Activated CD8-positive, alpha-beta memory T cell treated with anti-CD3 and anti-CD28 coated beads, Interleukin-2, amount 10 ng/mL, durations not matched to agents 7 days and 5 days (primary cell): ENCODE measurements at regions not wholly inside any gene's neighbourhood (a gene's known extent, or its start where the extent isn't known, plus 50 kb on each side); places are given as distances from the start of the nearest gene placed in this dataset.

Source experiments
- ATAC-seq: fragments of 150-1000 bp; cut with Tn5 transposase; one replicate; pipeline ENCODE4 v1.10.0; 2021; ENCODE audit warnings: moderate library complexity
- CTCF ChIA-PET: fragments of 350-600 bp; sonication (Branson Sonifier 250); formaldehyde crosslinking; loops from one replicate; lab custom pipeline; 2021; ENCODE audit warnings: antibody characterized with exemption; lab: Charles Lee
- DNase-seq: peaks from one replicate; pipeline ENCODE4 v3.0.0-alpha.2; 2020
- H3K27ac Mint-ChIP-seq: one replicate; pipeline ENCODE4 v1.8.0; 2021; ENCODE audit warnings: mild to moderate bottlenecking, mixed read lengths
- H3K27me3 Mint-ChIP-seq: one replicate; pipeline ENCODE4 v1.8.0; 2021; ENCODE audit warnings: mixed read lengths
- H3K36me3 Mint-ChIP-seq: one replicate; pipeline ENCODE4 v1.8.0; 2021; ENCODE audit warnings: mild to moderate bottlenecking, mixed read lengths
- H3K4me1 Mint-ChIP-seq: one replicate; pipeline ENCODE4 v1.8.0; 2021; ENCODE audit warnings: mixed read lengths
- H3K4me3 Mint-ChIP-seq: one replicate; pipeline ENCODE4 v1.8.0; 2021; ENCODE audit warnings: mild to moderate bottlenecking, moderate library complexity, mixed read lengths
- H3K9me3 Mint-ChIP-seq: one replicate; pipeline ENCODE4 v1.8.0; 2022; ENCODE audit warnings: low read depth, mixed read lengths

- H3K27me3 Mint-ChIP-seq, result no peaks in the 10 kb centered on the region
- H3K27ac Mint-ChIP-seq, result no peak overlapping the region
- CTCF ChIA-PET, result no interaction called here
- H3K9me3 Mint-ChIP-seq, result peaks cover 3% of the 10 kb centered on the region
- DNase-seq (no peak), ATAC-seq (no peak)
- H3K36me3 Mint-ChIP-seq, result no peaks in the 10 kb centered on the region
- no peaks in the 10 kb centered on the region for H3K4me1 Mint-ChIP-seq
- no peak overlapping the region for H3K4me3 Mint-ChIP-seq
Measured at GRCh38 chr6:84458271-84458670, 230.8 kb upstream of the CEP162 start.

DNA sequence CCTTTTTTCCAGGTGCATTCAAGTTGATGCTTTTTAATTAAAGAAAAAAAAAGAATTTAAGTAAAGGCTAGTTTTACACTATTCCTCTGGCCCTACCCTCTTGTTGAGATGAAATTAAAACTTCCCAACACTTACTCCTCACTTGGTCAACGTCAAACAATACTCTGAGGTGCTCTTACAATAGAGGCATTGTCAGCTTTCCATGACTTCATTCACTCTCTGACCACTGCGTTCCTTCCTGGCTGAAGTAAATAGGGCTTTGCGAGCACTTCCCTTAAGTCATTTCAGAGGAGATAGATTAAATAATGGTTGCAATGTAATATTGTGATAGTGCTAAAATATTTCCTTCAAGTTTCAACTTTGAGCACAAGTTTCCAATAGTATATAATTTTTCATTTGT lies 229.8 kb upstream of the CEP162 start:
- no peak for ATAC-seq
- H3K4me1 Mint-ChIP-seq, result no peaks in the 10 kb centered on the region
- no peaks in the 10 kb centered on the region for H3K36me3 Mint-ChIP-seq
- no peaks in the 10 kb centered on the region for H3K9me3 Mint-ChIP-seq
- CTCF ChIA-PET, result no interaction called here
- DNase-seq, result no peak
- no peaks in the 10 kb centered on the region for H3K27me3 Mint-ChIP-seq
- H3K27ac Mint-ChIP-seq, result no peak overlapping the region
- no peak overlapping the region for H3K4me3 Mint-ChIP-seq

GRCh38 chr6:84456803-84457202 lies 229.4 kb upstream of the CEP162 start:
- no peaks in the 10 kb centered on the region for H3K9me3 Mint-ChIP-seq
- no peak for ATAC-seq
- H3K27me3 Mint-ChIP-seq, result no peaks in the 10 kb centered on the region
- H3K4me3 Mint-ChIP-seq, result no peak overlapping the region
- no peak for DNase-seq
- no peak overlapping the region for H3K27ac Mint-ChIP-seq
- no peaks in the 10 kb centered on the region for H3K36me3 Mint-ChIP-seq
- CTCF ChIA-PET, result no interaction called here
- no peaks in the 10 kb centered on the region for H3K4me1 Mint-ChIP-seq

DNA sequence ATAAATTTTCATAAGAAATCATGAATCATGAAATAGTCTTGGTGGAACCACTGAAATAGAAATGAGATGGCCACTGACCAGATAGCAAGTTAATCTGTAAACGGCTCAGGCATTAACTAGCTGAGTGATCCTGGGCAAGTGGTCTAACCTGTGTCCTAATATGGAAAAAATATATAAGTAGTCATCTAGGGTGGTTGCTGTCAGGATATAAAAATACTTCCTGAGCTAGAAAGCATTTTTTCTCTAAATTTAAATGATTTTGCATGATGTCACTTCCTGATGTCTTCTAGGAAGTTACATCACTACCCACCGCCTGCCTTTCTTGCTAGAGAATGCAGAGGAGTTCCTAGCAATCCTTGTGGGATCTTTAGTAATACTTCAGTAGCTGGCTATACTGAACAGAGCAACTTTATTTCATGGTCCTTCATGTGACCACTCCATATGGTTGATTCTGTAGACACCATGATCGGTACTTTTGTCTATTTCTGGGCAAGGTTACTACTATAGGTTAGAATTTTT lies 228.1 kb upstream of the CEP162 start:
- no peaks in the 10 kb centered on the region for H3K9me3 Mint-ChIP-seq
- no peak for ATAC-seq
- H3K4me3 Mint-ChIP-seq, result no peak overlapping the region
- no peaks in the 10 kb centered on the region for H3K36me3 Mint-ChIP-seq
- no peaks in the 10 kb centered on the region for H3K4me1 Mint-ChIP-seq
- CTCF ChIA-PET, result no interaction called here
- H3K27me3 Mint-ChIP-seq, result no peaks in the 10 kb centered on the region
- H3K27ac Mint-ChIP-seq, result no peak overlapping the region
- no peak for DNase-seq

GRCh38 chr6:84453499-84453898 lies 226.1 kb upstream of the CEP162 start:
- Mint-ChIP-seq H3K27me3 (no peaks in the 10 kb centered on the region), H3K27ac (no peak overlapping the region), H3K9me3 (no peaks in the 10 kb centered on the region), H3K4me3 (no peak overlapping the region), H3K36me3 (no peaks in the 10 kb centered on the region), H3K4me1 (no peaks in the 10 kb centered on the region)
- DNase-seq (no peak), ATAC-seq (no peak)
- CTCF ChIA-PET, result no interaction called here

GRCh38 chr6:84450018-84450417 lies 222.6 kb upstream of the CEP162 start:
- CTCF ChIA-PET, result no interaction called here
- ATAC-seq, result no peak
- Mint-ChIP-seq H3K36me3 (no peaks in the 10 kb centered on the region), H3K4me3 (no peak overlapping the region), H3K4me1 (no peaks in the 10 kb centered on the region), H3K9me3 (no peaks in the 10 kb centered on the region), H3K27me3 (no peaks in the 10 kb centered on the region), H3K27ac (no peak overlapping the region)
- no peak for DNase-seq

DNA sequence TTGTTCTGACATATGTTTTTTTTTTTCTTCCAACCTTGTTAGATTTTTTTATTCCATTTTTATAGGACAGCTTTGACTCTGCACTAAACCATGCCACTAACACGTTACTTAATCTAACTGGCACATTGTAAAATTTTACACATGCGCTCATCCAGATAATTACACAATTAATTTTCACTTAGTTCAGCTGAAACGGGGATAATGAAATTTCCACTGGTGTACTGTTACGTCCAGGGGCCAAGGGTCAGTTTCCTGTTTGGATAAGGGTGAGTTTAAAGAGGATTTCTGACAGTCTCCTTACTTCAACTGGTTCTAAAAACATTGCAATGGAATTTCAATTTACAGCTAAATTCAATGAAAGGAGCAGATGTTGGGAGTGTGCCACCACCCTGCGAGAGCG lies 221.8 kb upstream of the CEP162 start:
- Mint-ChIP-seq H3K4me3 (no peak overlapping the region), H3K9me3 (no peaks in the 10 kb centered on the region), H3K36me3 (no peaks in the 10 kb centered on the region), H3K4me1 (no peaks in the 10 kb centered on the region), H3K27ac (no peak overlapping the region), H3K27me3 (no peaks in the 10 kb centered on the region)
- ATAC-seq, result no peak
- CTCF ChIA-PET, result no interaction called here
- no peak for DNase-seq

DNA sequence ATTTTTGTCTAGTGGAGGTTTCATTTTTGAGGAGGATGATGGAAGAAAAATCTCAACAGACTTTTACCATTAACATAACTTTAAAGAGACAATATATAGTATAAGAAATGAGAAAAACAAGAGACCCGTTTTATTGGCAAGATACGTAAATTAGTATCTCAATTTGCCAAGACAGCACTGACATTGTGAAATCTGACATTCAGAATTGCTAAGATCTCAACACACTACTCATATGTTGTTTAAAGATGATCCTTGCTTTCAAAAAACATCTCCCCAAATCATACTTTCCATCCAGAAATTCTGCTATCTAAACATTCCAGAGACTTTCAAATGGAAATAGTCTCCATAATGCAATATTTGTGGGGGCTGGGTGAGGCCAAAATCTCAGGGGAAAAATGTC lies 220.9 kb upstream of the CEP162 start:
- ATAC-seq, result no peak
- no peaks in the 10 kb centered on the region for H3K27me3 Mint-ChIP-seq
- no peaks in the 10 kb centered on the region for H3K4me1 Mint-ChIP-seq
- DNase-seq, result no peak
- H3K27ac Mint-ChIP-seq, result no peak overlapping the region
- CTCF ChIA-PET, result no interaction called here
- no peaks in the 10 kb centered on the region for H3K36me3 Mint-ChIP-seq
- no peak overlapping the region for H3K4me3 Mint-ChIP-seq
- H3K9me3 Mint-ChIP-seq, result no peaks in the 10 kb centered on the region

DNA sequence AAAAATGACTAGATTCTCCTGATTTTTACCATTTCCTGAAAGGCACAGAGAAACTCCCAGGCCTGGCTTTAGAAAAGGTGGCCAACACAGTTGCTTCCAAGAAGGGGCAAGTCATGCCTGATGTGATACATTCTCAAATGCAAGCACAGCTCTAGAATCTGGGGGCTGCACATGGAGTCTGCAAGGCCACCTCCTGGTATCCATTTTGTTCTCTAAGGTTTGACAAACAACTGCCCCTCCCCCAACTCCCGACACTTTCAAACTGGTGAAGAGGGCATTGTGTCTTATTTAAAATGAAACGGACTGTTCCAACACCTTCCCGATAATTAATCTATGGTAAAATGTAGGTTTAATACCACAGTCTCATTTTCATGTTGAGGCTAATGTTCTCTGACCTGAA lies 220.2 kb upstream of the CEP162 start:
- no peaks in the 10 kb centered on the region for H3K36me3 Mint-ChIP-seq
- DNase-seq (no peak), ATAC-seq (no peak)
- no peaks in the 10 kb centered on the region for H3K4me1 Mint-ChIP-seq
- no peaks in the 10 kb centered on the region for H3K27me3 Mint-ChIP-seq
- H3K9me3 Mint-ChIP-seq, result no peaks in the 10 kb centered on the region
- CTCF ChIA-PET, result no interaction called here
- H3K27ac Mint-ChIP-seq, result no peak overlapping the region
- no peak overlapping the region for H3K4me3 Mint-ChIP-seq

DNA sequence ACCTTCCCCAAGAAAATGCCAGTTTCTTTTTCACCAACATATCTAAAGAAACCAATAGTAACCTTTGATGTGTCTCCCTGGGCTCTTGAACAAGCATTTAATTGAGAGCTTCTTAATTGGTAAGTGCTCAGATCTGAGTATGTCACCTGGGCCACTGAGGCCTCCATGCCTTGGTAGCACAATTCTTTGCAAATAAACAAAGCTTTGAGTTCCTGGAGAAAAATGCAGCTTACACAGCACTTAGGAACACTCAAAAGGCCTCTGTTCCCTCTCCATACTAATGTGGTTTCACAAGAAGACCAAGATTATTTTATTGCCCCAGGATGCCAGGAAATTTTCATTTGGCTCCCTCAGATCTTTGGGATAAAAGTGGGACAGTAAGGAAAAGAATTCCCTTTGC lies 217.6 kb upstream of the CEP162 start:
- no peaks in the 10 kb centered on the region for H3K9me3 Mint-ChIP-seq
- CTCF ChIA-PET, result no interaction called here
- no peaks in the 10 kb centered on the region for H3K4me1 Mint-ChIP-seq
- no peaks in the 10 kb centered on the region for H3K36me3 Mint-ChIP-seq
- ATAC-seq (no peak), DNase-seq (no peak)
- H3K27ac Mint-ChIP-seq, result no peak overlapping the region
- no peaks in the 10 kb centered on the region for H3K27me3 Mint-ChIP-seq
- no peak overlapping the region for H3K4me3 Mint-ChIP-seq

DNA sequence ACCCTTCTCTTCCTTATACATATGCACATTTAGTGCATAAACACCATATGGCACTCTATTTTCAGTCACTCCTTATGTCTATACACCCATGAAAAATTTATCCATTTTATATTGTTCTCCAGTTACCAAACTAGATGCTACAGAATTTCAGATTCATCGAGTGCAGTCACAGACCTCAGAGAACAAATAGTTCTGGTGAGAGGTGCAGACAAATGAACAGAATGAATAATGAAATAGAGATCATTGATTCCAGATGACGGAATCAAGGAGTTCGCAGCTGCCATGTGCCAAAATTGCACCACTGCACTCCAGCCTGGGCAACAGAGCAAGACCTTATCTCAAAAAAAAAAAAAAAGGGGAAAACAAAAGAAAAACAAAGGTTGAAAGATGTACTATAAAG lies 214.8 kb upstream of the CEP162 start:
- no peaks in the 10 kb centered on the region for H3K4me1 Mint-ChIP-seq
- no peak overlapping the region for H3K4me3 Mint-ChIP-seq
- ATAC-seq, result no peak
- CTCF ChIA-PET, result no interaction called here
- no peak for DNase-seq
- H3K9me3 Mint-ChIP-seq, result no peaks in the 10 kb centered on the region
- H3K27me3 Mint-ChIP-seq, result no peaks in the 10 kb centered on the region
- no peak overlapping the region for H3K27ac Mint-ChIP-seq
- no peaks in the 10 kb centered on the region for H3K36me3 Mint-ChIP-seq

GRCh38 chr6:84441456-84441855 lies 214.0 kb upstream of the CEP162 start:
- H3K4me1 Mint-ChIP-seq, result no peaks in the 10 kb centered on the region
- H3K4me3 Mint-ChIP-seq, result no peak overlapping the region
- H3K27me3 Mint-ChIP-seq, result no peaks in the 10 kb centered on the region
- no peak overlapping the region for H3K27ac Mint-ChIP-seq
- ATAC-seq (no peak), DNase-seq (no peak)
- CTCF ChIA-PET, result no interaction called here
- H3K9me3 Mint-ChIP-seq, result no peaks in the 10 kb centered on the region
- no peaks in the 10 kb centered on the region for H3K36me3 Mint-ChIP-seq

DNA sequence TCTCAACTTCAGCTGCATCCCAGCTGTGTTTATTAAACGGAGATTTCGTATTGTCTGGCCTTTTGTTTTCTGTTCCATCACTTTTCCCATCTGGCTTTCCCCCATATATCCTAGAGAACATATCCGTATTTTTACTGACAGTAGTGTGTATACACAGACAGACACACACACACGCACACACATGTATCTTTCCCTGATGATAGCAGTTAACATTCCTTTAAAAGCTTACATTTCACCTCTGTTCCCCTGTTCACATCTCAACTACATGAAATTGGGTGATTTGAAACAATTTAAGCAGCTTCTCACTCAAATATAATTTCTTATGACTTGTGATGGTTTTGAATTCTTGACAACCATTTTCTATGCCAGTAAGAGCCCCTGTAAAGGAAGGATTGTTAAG lies 207.1 kb upstream of the CEP162 start:
- H3K9me3 Mint-ChIP-seq, result no peaks in the 10 kb centered on the region
- no peak overlapping the region for H3K27ac Mint-ChIP-seq
- CTCF ChIA-PET, result no interaction called here
- H3K4me3 Mint-ChIP-seq, result no peak overlapping the region
- no peaks in the 10 kb centered on the region for H3K4me1 Mint-ChIP-seq
- no peaks in the 10 kb centered on the region for H3K36me3 Mint-ChIP-seq
- no peak for DNase-seq
- no peaks in the 10 kb centered on the region for H3K27me3 Mint-ChIP-seq
- ATAC-seq, result no peak

DNA sequence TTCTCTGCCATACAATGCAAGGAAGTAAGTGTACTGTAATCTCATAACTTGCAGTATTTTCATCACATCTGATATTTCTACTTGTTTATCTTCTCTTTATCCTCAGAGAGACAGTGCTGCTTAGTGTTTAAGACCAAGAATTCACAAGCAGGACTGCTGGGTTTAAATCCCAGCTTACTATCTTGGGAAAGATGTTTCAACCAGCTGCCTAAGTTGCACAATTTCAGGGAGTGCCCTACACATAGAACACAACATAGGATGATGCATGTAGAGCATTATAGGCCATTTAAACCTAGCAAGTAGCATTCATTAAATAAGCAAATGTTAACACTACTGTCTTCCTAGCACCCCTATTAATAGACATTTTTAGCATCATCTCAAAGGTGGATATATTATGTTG lies 205.2 kb upstream of the CEP162 start:
- no peaks in the 10 kb centered on the region for H3K36me3 Mint-ChIP-seq
- H3K27me3 Mint-ChIP-seq, result no peaks in the 10 kb centered on the region
- no peaks in the 10 kb centered on the region for H3K4me1 Mint-ChIP-seq
- CTCF ChIA-PET, result no interaction called here
- ATAC-seq, result no peak
- H3K27ac Mint-ChIP-seq, result no peak overlapping the region
- no peak for DNase-seq
- H3K4me3 Mint-ChIP-seq, result no peak overlapping the region
- no peaks in the 10 kb centered on the region for H3K9me3 Mint-ChIP-seq

DNA sequence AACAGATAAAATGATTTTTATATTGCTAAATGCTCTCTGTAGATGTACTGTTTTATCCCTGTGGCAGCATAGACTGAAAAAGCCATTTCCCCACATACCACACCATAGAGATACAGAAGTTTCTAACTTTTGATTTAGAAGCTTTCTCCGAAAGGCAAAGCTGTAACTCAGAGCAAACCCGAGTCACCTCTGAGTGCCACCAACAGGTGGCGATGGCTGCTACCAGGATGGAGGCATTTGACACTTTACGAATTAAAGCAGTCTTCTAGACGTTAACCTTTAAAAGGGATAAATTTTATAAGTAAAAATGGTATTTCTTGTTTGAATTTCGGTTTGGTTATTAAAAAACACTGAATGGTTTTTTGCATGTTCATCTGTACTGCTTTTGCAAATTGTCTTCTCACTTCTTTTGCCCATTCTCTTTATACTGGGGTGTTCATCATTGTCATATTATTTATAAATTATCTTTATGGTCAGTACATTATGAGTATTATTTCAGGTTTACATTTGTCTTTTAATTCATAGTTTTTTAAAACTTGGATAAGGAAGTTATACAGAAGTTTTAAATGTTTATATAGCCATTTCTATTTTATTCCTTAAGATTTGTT lies 201.0 kb upstream of the CEP162 start:
- Mint-ChIP-seq H3K4me3 (no peak overlapping the region), H3K4me1 (no peaks in the 10 kb centered on the region), H3K9me3 (no peaks in the 10 kb centered on the region), H3K27me3 (peaks cover 4% of the 10 kb centered on the region), H3K27ac (no peak overlapping the region), H3K36me3 (no peaks in the 10 kb centered on the region)
- DNase-seq (peak; percentile 44), ATAC-seq (no peak)
- CTCF ChIA-PET, result interaction anchor here (1.0 kb wide), 2 partner anchors 345 to 895 kb away, joined by 3 to 6 read pairs; no protein-coding TSS in a partner anchor
